ENCODE measurements at regions not wholly inside any gene's neighbourhood (a gene's known extent, or its start where the extent isn't known, plus 50 kb on each side); places are given as distances from the start of the nearest gene placed in this dataset.

DNA sequence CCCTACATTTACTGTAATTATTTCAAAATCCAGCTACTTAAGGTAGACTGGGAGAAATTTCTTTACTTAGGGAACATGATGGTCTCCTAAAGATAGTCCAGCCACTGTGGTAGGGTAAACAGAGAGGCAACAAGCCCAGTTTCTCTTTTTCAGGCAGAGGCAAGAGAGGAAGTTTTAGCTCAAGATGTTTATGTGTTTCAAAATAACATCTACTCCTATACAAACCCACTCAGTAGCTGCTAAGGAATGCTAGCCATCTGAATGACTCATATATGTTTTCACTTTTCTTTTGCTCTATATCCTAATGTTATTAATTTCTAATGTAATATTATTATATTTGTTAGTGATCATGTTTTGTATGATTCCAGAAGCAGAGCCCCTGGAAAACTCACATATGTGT lies 856.6 kb downstream of the PLA2G4A start:
- TF ChIP-seq, protein P1, sequence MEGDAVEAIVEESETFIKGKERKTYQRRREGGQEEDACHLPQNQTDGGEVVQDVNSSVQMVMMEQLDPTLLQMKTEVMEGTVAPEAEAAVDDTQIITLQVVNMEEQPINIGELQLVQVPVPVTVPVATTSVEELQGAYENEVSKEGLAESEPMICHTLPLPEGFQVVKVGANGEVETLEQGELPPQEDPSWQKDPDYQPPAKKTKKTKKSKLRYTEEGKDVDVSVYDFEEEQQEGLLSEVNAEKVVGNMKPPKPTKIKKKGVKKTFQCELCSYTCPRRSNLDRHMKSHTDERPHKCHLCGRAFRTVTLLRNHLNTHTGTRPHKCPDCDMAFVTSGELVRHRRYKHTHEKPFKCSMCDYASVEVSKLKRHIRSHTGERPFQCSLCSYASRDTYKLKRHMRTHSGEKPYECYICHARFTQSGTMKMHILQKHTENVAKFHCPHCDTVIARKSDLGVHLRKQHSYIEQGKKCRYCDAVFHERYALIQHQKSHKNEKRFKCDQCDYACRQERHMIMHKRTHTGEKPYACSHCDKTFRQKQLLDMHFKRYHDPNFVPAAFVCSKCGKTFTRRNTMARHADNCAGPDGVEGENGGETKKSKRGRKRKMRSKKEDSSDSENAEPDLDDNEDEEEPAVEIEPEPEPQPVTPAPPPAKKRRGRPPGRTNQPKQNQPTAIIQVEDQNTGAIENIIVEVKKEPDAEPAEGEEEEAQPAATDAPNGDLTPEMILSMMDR (conservative IDR thresholded peaks at IDR 0.05; ENCODE audit: low read depth in 2 of 2), result no peak
- TF ChIP-seq POLR2AphosphoS5 (IDR thresholded peaks at IDR 0.05; ENCODE audit: low read depth), result no peak
- TF ChIP-seq EZH2 (IDR thresholded peaks at IDR 0.05; ENCODE audit: low read depth, unreplicated experiment), result no peak
- TF ChIP-seq EZH2phosphoT487 (IDR thresholded peaks at IDR 0.05; ENCODE audit: unreplicated experiment), result no peak

All from GM23338 (cell line).